ENCODE measurements at regions not wholly inside any gene's neighbourhood (a gene's known extent, or its start where the extent isn't known, plus 50 kb on each side); places are given as distances from the start of the nearest gene placed in this dataset.
"Not testable (repeated sequence)": the region's sequence is repeated elsewhere in the genome, so short reads cannot be mapped to it uniquely, and the experiment has no call there.

DNA sequence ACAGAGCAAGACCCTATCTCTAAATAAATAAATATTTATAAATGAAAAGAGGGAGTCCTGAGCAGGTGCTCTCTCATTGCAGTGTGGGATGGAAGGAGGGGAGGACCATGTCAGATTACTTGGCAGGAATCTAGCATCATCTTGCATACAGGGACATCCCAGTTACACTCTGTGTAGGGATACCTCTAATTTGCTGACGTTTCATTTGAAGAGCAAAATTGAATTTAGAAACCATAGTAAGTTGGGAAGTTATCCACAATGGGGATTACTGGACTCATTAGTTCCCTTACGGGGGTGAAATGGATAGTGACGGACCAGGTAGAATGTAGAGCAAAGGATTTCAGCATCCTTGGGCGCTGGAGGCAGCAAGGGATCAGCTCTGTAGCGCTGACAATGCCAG lies 52.1 kb downstream of the ARHGEF18 start:
- no peak for DNase-seq

GRCh38 chr19:7401694-7402093 lies 53.0 kb downstream of the ARHGEF18 start:
- no peak for DNase-seq

GRCh38 chr19:7405482-7405881 lies 56.7 kb downstream of the ARHGEF18 start:
- DNase-seq = not testable (repeated sequence)

DNA sequence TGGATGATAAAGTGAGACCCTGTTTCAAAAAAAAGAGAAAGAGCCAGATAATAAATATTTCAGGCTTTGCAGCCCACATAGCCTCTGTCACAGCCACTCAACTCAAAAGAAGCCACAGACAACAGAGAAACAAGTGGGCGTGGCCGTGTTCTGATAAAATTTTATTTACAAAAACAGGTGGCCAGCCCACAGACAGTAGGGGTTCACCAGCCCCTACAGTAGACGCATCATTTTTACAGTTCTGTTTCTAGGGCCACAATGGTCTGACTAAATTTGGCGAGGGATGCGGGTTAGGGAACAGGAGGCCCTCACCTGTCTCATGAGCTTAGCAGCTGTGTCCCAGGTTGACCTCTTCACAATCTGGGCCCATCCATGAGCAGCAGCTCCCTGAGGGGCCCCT lies 59.5 kb downstream of the ARHGEF18 start:
- DNase-seq = no peak

- no peak for DNase-seq
These were observed 62.2 kb downstream of the ARHGEF18 start for GRCh38 chr19:7410946-7411345.

DNA sequence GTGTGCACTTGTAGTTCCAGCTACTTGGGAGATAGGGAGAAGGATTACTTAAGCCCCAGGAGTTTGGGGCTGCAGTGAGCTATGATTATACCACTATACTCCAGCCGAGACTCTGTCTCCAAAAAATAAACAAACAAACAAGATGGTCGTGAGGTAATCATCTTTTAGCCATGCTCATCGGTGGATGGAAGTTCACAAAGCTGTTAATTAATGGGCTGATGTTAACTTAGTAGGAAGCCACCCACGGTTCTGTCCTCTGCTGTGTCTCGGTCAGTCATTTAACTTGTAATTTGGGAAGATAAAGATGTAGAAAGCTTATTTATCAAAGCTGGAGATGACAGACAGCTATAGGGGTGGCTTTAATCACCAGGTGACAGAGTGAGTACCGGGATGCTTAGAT lies 64.9 kb downstream of the ARHGEF18 start:
- peak in 1 of 2 donors; percentile 19 for DNase-seq

DNA sequence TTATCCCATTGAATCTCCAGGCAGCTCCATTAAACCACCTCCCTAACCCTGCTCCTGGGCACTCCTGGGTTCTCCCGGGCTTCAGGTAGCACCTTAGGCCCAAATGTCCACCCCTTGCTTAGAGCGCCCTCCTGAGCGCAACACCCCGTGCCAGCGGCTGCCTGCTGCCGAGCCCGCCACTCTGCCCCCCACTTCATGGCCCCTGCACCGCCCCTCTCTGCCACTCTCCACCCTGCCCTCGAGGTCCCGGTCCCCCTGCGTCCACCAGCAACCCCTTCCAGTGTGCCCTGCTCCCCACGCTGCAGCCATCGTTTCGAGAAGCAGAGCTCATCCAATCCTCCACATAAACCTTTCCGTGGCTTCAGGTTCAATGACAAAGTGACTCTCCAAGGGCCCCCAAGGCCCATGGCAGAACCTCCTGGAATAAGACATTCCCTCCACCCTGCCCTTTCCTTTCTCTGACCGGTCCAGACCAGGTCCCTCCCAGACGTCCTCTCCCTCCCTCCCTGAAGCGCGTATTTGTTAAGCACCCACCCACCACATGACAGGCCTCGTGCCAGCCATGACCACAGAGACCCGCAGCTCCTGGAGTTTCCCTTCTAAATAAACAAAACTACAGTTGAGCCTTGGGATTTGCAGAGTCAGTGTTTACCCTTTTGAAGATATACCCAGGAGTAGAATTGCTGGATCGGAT lies 66.6 kb downstream of the ARHGEF18 start:
- DNase-seq = peak; percentile 16 to 63

GRCh38 chr19:7415857-7416371 lies 67.2 kb downstream of the ARHGEF18 start:
- DNase-seq = no peak

- no peak for DNase-seq
These were observed 69.1 kb downstream of the ARHGEF18 start for GRCh38 chr19:7417671-7418324.

- DNase-seq = no peak
These were observed 69.9 kb downstream of the ARHGEF18 start for GRCh38 chr19:7418596-7418995.

- no peak for DNase-seq
These were observed 69.7 kb downstream of the PEX11G start for GRCh38 chr19:7419153-7419552.

GRCh38 chr19:7419777-7420439 lies 68.9 kb downstream of the PEX11G start:
- DNase-seq = no peak

GRCh38 chr19:7421941-7422744 lies 66.7 kb downstream of the PEX11G start:
- DNase-seq = no peak
